ENCODE measurements at regions not wholly inside any gene's neighbourhood (a gene's known extent, or its start where the extent isn't known, plus 50 kb on each side); places are given as distances from the start of the nearest gene placed in this dataset.

DNA sequence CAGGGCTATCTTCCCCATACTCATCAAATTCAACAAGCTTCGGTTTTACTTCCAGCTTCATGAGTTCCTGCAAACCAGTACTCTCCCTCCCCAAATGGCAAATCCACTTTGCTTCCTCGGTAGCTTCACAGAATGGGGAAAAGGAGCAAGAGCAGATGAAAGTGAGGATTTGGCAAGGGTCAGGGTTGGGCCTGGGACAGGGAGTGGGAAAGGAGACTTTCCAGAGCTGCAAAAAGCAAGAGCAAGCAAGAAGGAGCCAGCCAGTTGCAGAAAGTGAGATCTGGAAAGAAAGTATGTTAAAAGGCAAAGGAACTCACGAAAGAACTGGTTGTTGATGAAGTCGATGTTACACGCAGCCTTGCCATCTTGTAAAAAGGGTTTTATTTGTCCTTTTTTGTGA lies 522.8 kb upstream of the TBX3 start:
- no peak for DNase-seq

DNA sequence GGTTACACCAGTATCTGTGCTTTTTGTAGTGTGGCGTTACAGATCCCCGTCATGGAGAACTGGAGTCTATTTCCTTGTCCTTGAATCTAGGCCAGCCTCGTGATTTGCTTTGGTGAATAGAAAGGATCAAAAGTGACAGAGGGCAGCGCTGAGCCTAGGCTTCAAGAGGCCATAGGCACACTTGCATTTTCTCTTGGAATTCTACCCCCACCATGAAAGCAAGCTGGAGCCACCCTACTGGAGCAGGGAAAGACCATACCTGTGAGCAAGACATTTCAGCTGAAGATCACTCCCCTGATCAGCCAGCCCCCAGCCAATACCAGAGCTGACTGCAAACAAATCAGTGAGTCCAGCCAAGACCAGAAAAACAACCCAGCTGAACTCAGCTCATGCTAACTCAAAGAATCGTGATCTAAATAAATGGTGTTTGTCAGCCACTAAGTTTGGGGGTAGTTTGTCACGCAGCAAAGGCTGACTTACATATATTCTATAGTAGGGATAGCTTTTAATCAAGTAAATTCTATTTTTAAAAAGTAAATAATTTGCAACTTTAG lies 521.9 kb upstream of the TBX3 start:
- DNase-seq: no peak

DNA sequence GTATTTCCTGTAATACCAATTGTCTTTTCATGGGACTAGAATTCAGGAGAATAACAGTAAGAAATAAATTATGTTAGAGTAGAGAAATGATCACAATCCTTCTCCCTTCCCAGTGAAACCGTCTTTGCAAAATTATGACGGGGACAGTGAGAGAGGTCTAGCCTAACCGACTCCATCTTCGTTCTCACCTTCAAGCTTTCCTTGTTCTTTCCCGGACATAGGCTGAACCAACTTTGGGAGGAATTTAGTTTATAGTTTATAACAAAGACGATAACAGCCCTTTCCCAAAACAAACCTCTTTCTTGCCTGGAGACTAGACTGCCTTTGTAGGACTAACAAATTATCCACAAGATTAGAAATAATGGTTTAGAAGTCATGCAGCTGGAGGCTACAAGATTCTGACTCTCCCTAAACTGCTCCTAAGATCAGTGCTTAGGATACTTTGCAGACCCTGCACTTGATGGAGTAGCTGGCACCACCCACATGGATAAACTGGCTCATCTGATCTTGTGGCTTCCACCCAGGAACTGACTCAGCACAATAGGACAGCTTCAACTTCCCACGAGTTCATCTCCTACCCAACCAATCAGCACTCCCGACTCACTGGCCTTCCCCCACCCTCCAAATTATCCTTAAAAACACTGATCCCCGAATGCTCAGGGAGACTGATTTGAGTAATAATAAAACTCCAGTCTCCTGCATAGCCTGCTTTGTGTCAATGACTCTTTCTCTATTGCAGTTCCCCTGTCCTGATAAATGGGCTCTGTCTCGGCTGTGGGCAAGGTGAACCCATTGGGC lies 521.2 kb upstream of the TBX3 start:
- no peak for DNase-seq

DNA sequence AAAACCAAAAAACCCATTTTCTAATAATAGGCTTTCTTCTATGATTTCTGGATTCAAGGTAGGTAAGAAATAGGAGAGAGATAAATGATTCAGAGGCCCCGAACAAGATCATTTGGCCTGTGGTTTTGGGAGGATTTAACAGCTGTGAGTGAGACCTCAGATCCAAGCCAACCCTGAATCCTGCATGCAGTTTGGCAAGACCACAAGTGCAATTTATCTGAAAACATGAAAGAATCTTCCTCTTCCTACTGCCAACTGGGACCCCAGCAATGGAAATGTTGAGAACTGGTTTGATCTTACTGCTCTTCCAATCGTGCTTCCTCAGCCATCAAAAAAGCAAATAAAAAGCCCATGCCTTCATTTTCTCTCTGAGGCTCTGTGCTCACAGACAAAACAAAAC lies 519.7 kb upstream of the TBX3 start:
- DNase-seq: no peak

DNA sequence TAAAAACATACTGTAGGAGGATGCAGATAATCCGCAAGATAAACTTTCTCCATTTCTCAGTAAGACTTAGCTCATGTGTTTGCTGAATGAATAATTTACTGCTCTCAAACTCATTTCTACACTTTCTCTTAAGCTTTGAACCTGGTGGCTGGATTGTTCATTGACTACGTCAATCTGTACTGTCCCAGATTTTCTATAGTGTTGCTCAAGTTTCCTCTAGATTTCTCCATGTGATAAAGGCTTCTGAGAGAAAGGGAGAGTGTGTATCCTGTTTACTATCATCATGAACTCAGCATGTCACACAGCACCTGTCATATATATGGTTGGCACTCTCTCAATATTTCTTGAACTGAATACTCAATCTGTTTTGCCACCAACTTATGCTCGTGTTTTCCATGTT lies 518.0 kb upstream of the TBX3 start:
- DNase-seq: no peak

DNA sequence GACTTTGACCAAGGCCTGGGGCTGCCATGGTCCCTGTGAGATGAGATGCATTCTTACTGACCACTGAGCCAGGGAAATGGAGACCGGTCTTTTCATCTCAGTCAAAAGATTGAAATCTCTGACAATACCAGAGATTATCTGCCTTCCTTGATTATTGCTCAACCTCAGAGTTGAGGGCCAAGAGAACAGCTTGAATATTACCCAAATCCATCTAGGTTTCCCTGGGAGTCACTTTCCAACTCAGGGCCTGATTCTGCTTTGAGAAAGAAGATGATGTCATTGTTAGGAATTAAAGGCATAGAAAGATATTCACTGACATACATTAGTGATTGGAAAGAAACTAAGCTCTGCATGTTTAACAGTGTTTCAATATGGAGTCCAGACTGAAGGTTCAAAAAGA lies 515.9 kb upstream of the TBX3 start:
- DNase-seq: no peak

DNA sequence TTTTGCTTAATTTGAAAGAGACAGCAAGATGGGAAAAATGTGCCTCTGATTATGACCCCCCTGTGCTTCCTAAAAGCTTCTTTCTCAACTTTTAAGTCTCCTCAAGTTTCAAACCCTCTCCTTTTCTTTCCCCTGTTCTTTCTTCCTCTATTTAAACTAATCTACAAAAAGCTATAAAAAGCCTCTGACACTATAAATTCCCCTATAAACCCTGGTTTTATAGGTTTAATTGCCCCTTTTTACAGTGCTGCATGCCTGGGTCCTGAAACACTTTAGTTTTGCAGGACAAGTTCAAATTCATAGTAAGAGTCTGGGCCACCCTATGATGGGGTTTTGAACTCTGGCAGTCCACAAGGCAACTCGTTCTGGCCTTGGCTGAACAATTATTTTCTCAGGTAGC lies 510.9 kb upstream of the TBX3 start:
- DNase-seq: no peak

DNA sequence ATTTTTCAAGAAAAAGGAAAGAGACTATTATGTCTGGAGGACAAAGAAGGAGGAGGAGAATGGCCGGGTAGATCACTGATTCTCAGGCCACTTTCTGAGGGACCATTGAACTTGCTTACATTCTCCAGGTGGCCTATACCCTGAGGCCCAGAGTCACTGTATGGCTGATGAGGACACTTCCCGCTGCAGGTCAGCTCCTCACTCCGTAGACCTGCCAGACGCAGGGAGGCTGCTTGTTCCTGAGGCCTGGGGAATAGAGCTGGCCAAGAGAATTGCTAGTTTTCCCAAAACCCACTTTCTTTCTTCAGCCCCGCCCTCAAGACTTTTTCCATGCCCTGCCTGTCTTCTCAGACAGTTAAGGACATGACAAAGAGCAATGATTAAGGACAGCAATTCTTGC lies 510.5 kb upstream of the TBX3 start:
- no peak for DNase-seq

DNA sequence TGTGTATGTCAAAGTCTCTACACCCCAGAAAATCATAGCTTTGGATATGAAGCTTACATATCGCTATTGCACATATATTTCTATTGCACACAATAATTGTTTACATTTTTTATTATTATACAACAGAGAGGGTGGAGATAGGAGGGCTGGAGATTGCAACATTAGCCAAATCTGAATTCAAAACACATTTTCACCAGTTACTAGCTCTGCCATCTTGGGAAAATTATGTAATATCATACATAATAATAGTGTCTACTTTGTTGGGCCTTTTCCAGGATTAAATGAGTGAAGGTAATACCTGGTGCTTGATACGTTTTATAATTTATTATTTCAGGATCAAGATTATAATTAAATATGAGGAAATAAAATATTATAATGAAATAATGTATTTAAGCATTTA lies 507.4 kb upstream of the TBX3 start:
- no peak for DNase-seq

DNA sequence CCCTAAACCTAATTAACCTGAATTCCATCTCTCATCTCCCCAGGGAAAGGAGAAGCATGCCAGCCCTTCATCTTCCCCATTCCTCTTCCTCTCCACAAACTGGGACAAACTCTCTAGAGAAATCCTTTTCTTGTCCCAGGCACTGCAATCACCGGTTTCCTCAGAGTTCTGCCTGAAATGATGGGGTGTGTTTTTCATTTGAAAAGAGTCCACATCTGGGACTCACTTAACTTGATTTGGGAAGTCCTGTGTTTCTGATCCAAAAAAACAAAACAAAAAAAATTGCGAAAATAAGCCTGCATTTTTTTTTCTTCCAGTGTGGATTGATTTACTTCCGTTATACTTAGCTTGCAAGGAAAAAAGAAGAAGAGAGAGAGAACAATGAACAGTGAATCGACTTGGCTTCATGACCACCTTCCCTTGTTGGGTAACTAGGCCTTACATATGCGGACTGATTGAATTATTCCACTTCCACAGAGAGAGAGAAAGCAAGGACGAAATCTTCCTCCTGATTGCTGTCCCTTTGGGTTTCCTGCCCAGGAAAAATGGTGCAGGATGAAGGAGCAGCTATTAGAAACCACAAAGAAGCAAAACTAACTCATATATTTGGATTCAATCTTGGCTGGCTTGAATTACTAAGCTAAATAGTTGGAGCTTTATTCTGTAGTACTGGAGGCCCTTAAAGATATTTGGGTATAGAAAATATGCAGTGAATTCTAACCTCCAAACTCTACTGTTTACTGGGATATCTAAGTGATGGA lies 506.2 kb upstream of the TBX3 start:
- DNase-seq: no peak

DNA sequence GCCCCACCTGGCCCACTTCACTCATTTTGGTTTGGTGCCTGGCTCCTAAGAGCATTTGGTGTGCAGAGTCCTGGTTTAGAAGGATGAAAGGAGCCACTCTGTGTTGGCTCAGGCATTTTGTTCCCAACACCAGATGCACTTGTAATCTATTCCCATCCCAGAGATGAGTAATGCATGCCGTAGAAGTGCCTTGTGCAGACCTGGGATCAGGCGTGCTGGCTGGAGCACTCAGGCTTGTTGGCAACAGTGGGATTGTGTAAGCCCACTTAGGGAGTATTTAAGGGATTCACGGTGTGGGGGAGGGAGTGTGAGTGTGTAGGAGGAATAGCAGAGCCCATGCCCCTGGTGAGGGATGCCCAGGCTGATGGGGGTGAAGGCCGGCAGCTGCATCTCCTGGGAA lies 501.5 kb upstream of the TBX3 start:
- DNase-seq: peak in 1 of 2 donors; percentile 24

DNA sequence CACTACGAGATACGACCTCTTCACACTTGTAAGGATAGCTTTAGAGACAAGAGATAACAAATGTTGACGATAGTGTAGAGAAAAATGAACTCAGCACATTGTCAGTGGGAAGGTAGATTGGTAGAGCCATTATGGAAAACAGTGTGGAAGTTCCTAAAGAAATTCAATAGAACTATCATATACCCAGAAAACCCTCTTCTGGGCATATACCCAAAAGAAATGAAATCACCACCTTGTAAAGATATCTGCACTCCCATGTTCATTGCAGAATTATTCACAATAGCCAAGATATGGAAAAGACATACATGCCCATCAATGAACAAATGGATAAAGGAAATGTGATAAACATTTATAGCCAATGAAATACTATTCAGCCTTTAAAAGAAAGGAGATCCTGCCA lies 499.8 kb upstream of the TBX3 start:
- DNase-seq: no peak

DNA sequence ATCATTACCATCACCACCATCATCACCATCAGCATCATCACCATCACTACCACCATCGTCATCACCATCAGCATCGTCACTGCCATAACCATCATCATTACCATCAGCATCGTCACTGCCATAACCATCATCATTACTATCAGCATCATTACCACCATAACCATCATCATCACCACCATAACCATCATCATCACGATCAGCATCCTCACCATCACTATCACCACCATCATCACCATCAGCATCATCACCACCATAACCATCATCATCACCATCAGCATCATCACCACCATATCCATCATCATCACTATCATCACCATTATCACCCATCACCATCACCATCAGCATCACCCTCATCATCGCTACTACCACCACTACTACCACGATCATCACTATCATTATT lies 493.9 kb upstream of the TBX3 start:
- DNase-seq: no peak

DNA sequence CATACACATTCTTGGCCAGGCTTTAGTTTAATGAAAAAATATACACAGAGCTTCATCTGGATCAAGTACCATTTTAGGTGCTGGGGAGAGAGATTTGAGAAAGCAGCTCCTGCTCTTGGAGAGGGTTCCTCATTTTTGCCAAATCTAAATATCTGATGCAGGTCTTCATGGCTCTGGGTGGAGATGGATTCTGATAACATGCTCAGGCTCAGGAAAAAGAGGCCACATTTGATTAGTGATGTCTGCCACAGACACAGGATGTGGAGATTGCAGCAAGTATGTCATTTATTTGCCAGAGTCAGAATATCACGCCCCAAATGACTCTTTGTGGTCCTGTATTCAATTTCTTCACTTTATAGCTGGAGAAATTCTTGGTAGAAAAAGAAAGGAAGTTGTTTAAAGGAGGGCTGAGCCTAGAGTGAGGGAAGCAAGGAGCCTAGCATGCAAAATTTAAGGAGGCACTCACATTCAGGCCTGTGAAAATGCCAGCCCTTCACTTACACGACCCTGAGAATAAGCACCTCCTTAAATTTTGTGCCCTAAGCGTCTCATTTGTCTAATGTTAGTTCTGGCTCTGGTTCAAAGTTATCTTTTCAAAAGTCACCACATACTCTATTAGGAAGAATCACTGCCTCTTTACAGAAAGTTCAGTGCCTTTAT lies 492.9 kb upstream of the TBX3 start:
- DNase-seq: no peak

DNA sequence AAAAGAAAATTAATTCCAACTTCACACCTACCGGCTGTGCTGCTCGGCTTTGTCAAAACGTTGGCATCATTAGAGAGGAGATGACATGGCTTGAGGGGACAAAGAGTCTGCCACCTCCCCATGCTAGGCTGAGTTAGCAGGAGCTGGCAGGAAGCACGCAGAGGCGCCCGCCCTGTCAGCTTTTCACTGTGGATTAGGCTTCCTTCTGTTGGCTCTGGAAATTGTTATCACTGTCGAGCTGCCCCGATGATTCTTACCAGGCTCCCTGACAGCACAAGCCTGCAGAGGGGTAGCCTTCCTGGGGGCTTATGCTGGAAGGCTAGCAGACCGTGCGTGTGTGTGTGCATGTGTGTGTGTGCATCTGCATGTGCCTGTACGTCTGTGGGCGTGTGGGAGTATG lies 490.9 kb upstream of the TBX3 start:
- DNase-seq: no peak

DNA sequence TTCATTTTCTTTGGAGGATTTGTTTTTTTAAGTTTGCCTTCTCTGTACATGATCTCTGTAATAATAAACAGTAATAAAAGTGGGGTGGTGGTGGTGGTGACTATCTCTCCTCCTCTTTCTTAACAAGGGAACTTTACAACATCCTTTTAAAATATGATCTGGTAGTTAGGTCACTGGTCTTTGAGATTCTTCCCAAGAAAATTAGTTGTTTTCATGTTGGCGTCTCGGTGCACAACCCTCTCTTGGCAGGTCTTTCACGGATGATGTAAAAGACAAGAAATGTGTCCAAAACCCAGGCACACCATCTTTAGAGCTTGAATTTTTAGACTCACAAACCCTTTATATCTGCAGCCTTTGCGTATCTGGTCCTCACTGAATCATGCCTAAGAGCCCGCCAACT lies 488.5 kb upstream of the TBX3 start:
- no peak for DNase-seq

DNA sequence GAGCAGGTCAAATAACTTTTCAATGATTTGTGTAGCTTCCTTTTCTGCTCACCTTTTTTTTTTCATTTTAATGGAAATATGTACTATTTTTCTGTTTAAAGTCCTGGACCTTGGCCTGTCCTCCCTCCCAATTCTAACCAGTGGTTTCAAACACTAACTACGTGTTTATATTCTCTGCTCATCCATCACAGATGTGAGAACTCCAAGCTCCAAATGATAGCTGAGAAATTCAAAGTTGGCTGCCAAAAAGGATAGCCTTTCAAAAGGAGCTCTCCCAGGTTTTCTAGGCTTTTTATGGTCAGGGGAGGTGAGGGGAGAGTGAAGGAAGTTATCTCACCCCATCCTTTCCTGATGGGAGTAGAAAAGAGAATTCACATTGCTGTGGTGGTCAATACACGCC lies 486.0 kb upstream of the TBX3 start:
- no peak for DNase-seq

DNA sequence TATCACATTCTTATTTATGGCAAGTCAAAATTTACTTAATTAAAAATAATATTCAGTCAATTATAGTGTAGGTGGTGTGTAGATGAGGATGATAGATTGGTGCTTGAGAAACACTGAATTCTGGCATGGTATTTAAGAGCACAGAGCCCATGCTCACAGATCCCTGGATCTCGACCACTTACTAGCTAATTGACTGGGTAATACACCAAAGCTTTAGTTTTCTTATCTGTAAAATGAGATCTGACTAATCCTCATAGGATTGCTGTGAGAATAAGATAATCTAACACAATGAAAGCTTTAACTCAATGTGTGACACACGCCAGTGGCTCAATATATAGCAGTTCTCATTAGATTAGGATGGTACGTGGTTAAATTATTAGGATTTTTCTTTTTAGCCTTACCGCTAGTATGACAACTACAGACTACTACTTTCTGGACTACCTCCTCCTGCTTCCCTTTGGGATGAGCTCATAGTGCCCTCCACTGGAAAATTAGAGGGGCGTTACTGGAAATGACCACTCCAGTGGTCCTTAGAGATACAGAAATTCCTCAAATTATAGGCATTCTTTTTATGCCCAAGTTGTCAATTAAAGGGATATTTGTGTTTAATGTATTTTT lies 482.8 kb upstream of the TBX3 start:
- no peak for DNase-seq

DNA sequence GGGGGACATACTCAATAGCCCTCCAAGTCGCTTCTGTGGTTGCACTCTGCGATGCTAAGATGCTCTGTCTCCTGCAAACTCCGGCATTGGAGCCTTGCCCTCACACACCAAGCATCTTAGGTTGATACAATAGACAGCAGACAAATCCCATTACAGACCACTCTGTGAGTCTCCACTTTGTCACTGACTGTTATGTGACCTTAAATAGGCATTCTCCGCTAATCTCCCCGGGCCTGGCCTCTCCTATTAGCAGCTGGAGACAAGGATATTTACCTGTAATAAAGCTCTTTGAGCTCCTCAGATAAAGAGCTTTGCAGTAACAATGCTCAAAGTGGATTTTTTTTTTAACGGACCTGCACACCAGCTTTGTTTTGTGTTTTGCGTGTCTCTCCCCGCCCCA lies 479.7 kb upstream of the TBX3 start:
- no peak for DNase-seq

DNA sequence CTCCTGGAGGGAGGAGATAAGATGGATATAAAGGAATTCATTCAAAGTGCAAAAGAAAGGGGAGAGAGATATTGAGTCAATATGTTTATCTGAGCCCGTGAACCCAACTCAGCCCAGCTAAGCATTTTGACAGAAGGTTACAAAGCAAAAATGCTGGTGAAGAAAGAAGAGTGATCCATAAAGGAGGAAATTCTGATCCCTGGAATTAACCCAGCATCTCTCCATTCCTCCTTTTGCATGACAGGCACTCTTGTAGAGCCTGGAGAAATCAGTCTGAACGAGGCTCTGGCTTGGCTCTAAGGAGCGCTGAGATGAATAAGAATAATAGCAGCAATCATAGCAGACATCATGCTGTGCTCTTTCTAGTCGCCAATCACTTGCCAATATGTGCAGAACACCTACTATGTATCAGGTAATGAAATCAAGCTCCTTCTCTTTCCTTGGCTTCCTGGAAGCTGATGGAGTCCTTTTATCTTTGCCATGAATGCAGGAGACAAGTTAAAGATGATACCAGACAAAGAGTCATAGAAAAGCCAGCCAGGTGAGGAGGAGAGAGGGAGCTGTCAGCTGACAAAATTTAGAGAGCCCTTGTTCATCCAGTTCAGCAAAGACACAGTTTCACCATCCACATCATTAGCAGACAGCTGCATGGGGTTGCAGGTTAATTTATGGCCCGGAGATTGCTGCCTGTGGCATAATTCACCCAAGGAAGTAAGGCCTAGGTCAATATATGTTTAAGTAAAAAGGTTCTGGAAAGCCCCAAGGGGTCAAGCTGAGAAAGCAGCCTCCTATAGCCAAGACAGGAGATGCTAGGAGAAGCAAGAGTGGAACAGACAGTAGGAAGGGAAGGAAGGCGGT lies 476.5 kb upstream of the TBX3 start:
- DNase-seq: no peak

DNA sequence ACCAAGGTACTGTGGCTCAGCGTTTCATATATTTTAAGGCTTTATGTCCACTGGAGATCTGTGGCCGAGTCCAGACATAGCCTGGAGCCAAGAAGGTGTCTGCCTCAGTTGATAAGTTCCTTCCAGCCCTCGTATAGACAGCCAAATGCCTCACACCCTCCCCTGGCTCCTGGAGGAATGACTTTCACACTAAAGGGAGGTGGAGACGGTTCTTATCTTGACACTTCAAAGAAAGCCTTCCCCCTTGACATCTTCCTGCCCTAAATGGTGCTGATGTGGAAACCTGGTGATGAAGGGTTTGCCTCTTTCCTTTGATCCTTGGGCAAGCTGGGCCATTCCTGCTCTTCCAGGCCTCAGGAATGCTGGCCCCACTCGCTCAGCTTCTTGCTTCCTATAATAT lies 474.8 kb upstream of the TBX3 start:
- DNase-seq: no peak

Data from hippocampal formation (tissue), 2 donors.